HG03571 (cell line): ENCODE measurements at regions not wholly inside any gene's neighbourhood (a gene's known extent, or its start where the extent isn't known, plus 50 kb on each side); places are given as distances from the start of the nearest gene placed in this dataset.

Experiments used
- ATAC-seq: cut with Tn5 transposase; IDR thresholded peaks from one replicate; pipeline ENCODE4 v1.9.1; 2021; ENCODE audit not compliant: unreplicated experiment

DNA sequence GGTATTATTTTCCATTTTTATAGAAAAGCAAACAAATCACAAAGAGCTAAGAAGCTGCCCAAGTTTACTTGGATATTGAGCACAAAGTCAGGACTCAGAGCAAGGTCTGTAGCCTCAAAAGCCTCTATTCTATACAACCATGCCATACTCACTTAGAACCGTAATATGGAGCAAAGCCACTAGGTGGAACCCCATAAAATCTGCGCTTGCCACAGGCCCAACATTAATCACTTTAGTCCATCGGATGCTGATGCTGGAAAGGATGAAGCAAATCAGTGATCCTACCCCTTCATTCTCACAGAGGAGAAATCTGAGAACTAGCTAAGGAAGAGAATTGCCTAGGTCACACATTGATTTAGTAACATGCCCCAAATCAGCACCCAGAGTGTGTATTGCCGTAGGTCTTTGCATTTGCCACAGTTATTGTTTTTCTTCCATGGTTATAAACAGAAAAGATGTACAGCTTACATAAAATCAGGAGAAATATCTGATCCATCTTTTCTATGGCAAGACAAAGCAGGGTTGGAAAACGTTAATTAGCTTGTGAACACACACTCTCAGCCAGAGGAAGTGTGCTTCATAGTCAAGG, 56.7 kb upstream of the RAB38 start:
- peak; percentile 87 for ATAC-seq

- no peak for ATAC-seq
These were observed 54.1 kb upstream of the RAB38 start for GRCh38 chr11:88229303-88229702.
